Right atrium auricular region (tissue), 2 donors: ENCODE measurements at regions not wholly inside any gene's neighbourhood (a gene's known extent, or its start where the extent isn't known, plus 50 kb on each side); places are given as distances from the start of the nearest gene placed in this dataset.
A peak's percentile ranks its signal among the peaks of the same experiment; 100 is the strongest.

Experiments
- DNase-seq: peaks from one replicate; pipeline ENCODE4 v3.0.0-alpha.2; 2019; ENCODE audit warnings: low spot score
- H3K27ac ChIP-seq, 2 donors: fragments of 200-600 bp; sonication (generic); 1 replicate in 1 of 2; 2 replicates in 1 of 2; pipeline ENCODE4 v1.5.1; 2016 to 2019
- H3K27me3 ChIP-seq, 2 donors: fragments of 200-600 bp; sonication (generic); one replicate each; pipeline versions ENCODE4 v1.5.1 to v1.6.0; 2017 to 2019
- H3K36me3 ChIP-seq: fragments of 200-600 bp; sonication (generic); one replicate; pipeline ENCODE4 v1.5.1; 2016
- H3K4me1 ChIP-seq, 2 donors: fragments of 200-600 bp; sonication (generic); one replicate each; pipeline versions ENCODE4 v1.5.1 to v1.6.0; 2017 to 2019
- H3K4me3 ChIP-seq, 2 donors: fragments of 200-600 bp; sonication (generic); 1 replicate in 1 of 2; 2 replicates in 1 of 2; pipeline ENCODE4 v1.5.1; 2017 to 2019; ENCODE audit warnings: mild to moderate bottlenecking in 1 of 2, moderate library complexity in 1 of 2
- H3K9me3 ChIP-seq, 2 donors: fragments of 200-600 bp; sonication (generic); one replicate each; pipeline ENCODE4 v1.5.1; 2019
- CTCF ChIP-seq, 2 donors: fragments of 200-600 bp; sonication (generic); IDR thresholded peaks; one replicate each; pipeline ENCODE4 v1.5.1; 2019; ENCODE audit warnings: antibody characterized with exemption in 2 of 2

GRCh38 chr3:193862843-193863242 lies 269.8 kb downstream of the OPA1 start:
- no peak overlapping the region for H3K4me3 ChIP-seq
- no peaks in the 10 kb centered on the region for H3K27me3 ChIP-seq
- no peak overlapping the region for H3K27ac ChIP-seq
- H3K9me3 ChIP-seq: no peaks in the 10 kb centered on the region
- peaks cover 0 to 37% of the 10 kb centered on the region in 2 donors for H3K4me1 ChIP-seq
- no peak for DNase-seq
- no peak for TF ChIP-seq CTCF (IDR thresholded peaks at IDR 0.05)
- no peaks in the 10 kb centered on the region for H3K36me3 ChIP-seq

GRCh38 chr3:193863657-193864357 lies 270.8 kb downstream of the OPA1 start:
- no peak for TF ChIP-seq CTCF (IDR thresholded peaks at IDR 0.05)
- DNase-seq: no peak
- no peaks in the 10 kb centered on the region for H3K27me3 ChIP-seq
- H3K27ac ChIP-seq: peak overlapping the region; percentile 13 to 66
- peaks cover 0 to 34% of the 10 kb centered on the region in 2 donors for H3K4me1 ChIP-seq
- no peaks in the 10 kb centered on the region for H3K36me3 ChIP-seq
- H3K9me3 ChIP-seq: no peaks in the 10 kb centered on the region
- no peak overlapping the region for H3K4me3 ChIP-seq

GRCh38 chr3:193865339-193865738 lies 270.6 kb upstream of the HES1 start:
- no peaks in the 10 kb centered on the region for H3K36me3 ChIP-seq
- no peaks in the 10 kb centered on the region for H3K9me3 ChIP-seq
- no peak overlapping the region for H3K4me3 ChIP-seq
- no peak for TF ChIP-seq CTCF (IDR thresholded peaks at IDR 0.05)
- DNase-seq: no peak
- no peak overlapping the region for H3K27ac ChIP-seq
- H3K4me1 ChIP-seq: peaks cover 0 to 45% of the 10 kb centered on the region in 2 donors
- no peaks in the 10 kb centered on the region for H3K27me3 ChIP-seq

GRCh38 chr3:193865896-193866480 lies 270.0 kb upstream of the HES1 start:
- Histone ChIP-seq H3K4me3 (no peak overlapping the region), H3K36me3 (no peaks in the 10 kb centered on the region), H3K27ac (no peak overlapping the region), H3K9me3 (no peaks in the 10 kb centered on the region), H3K27me3 (no peaks in the 10 kb centered on the region), H3K4me1 (peaks cover 0 to 41% of the 10 kb centered on the region in 2 donors)
- DNase-seq: no peak
- TF ChIP-seq CTCF (IDR thresholded peaks at IDR 0.05): no peak

DNA sequence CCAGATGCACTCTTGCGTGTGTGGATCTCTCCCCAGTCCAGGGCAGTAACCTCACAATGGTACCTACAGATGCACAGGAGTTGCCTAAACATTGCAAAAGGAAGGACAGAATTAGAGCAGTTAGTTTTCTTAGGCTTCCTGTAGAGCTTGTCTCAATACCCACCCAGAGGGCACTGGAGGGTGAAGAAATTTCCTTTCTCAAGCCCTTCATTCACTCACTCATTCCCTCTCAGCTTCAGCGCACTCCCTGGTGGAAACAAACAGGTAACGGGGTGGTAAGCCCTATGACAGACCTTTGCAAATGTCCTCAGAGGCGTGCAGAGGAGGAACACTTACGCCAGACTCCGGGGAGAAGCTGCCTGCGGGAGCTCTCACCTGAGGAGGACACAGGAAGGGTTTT lies 267.4 kb upstream of the HES1 start:
- H3K27ac ChIP-seq: no peak overlapping the region
- TF ChIP-seq CTCF (IDR thresholded peaks at IDR 0.05): no peak
- H3K27me3 ChIP-seq: no peaks in the 10 kb centered on the region
- no peak overlapping the region for H3K4me3 ChIP-seq
- peaks cover 0 to 22% of the 10 kb centered on the region in 2 donors for H3K4me1 ChIP-seq
- H3K36me3 ChIP-seq: no peaks in the 10 kb centered on the region
- H3K9me3 ChIP-seq: no peaks in the 10 kb centered on the region
- DNase-seq: no peak
